Psoas muscle (tissue), 7 donors: ENCODE measurements at regions not wholly inside any gene's neighbourhood (a gene's known extent, or its start where the extent isn't known, plus 50 kb on each side); places are given as distances from the start of the nearest gene placed in this dataset.
"Not testable (repeated sequence)": the region's sequence is repeated elsewhere in the genome, so short reads cannot be mapped to it uniquely, and the experiment has no call there.

Experiments
- ATAC-seq, 4 donors: fragments of 200-7000 bp; cut with Tn5 transposase; one replicate each; pipeline ENCODE4 v1.9.1; 2020; ENCODE audit warnings: moderate library complexity in 3 of 4, mild to moderate bottlenecking in 2 of 4
- DNase-seq, 2 donors: peaks; one replicate each; pipeline ENCODE4 v3.0.0-alpha.2; 2020
- H3K27ac ChIP-seq: fragments of 200-600 bp; one replicate; pipeline ENCODE4 v1.8.0; 2022
- H3K27me3 ChIP-seq, 3 donors: fragments of 200-600 bp in 1 of 3; one replicate each; pipeline versions ENCODE4 v1.6.1 to v1.8.0; 2013 to 2022; ENCODE audit warnings: low read length in 2 of 3, mild to moderate bottlenecking in 2 of 3, moderate library complexity in 1 of 3; ENCODE audit not compliant: insufficient read depth in 3 of 3
- H3K36me3 ChIP-seq, 2 donors: fragments of 200-600 bp in 1 of 2; one replicate each; pipeline versions ENCODE4 v1.6.1 to v1.8.0; 2013 to 2022; ENCODE audit warnings: low read depth in 1 of 2, mild to moderate bottlenecking in 1 of 2, moderate library complexity in 1 of 2; ENCODE audit not compliant: insufficient read depth in 1 of 2
- H3K4me1 ChIP-seq: fragments of 200-600 bp; one replicate; pipeline ENCODE4 v1.8.0; 2022
- H3K4me3 ChIP-seq: fragments of 200-600 bp; one replicate; pipeline ENCODE4 v1.8.0; 2022; ENCODE audit warnings: mild to moderate bottlenecking
- H3K9me3 ChIP-seq: fragments of 200-600 bp; one replicate; pipeline ENCODE4 v1.8.0; 2022
- WGBS, 3 donors: extraction: QIAGEN DNeasy Blood & Tissue Kit; methylation state at CpG; one replicate each; pipeline versions ENCODE4 v1.1.6 to v1.1.7; 2013; 5-methylcytosine and 5-hydroxymethylcytosine counted together
- intact Hi-C, 2 donors: fragments of 100-400 bp; cut with DNase I; formaldehyde crosslinking; loops; one replicate each; pipeline versions ENCODE4 v1.11.0 to v1.14.2; 2022
- TF ChIP-seq, protein P1 (sequence below): fragments of 200-600 bp; IDR thresholded peaks from one replicate; pipeline ENCODE4 v1.8.0; 2022; ENCODE audit warnings: antibody characterized with exemption
- donor health status: healthy with polysubstance abuse.
- donor health status: DM: no; HTN: no; CAD: no; lungs with moderate emphysema.
- donor health status: Bipolar disorder and iron deficiency.
- donor health status: healthy.
- donor health status: DM: yes; HTN: yes; CAD: no.
- donor health status: DM: no; HTN: no; CAD: no.
- donor health status: DM: yes; HTN: yes; CAD: no.

DNA sequence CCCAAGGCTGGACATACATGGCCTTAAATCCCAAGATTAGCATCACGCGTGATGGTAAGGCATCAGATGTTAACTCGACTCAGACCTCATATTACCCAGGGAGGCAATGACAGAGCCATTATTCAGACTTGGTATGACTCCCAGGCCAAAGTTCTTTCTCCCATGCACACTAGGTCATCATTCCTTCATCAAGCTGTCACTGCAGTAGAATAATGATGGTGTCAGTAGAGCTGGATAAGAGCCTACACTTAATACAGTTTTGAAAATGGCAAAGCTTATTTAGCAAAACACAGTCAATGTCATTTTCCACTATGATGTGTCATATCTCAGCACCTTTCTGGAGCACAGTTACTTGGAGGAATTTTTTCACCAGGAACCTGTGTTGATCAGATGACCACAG is 663.3 kb downstream of the SUCLG1 start:
- ATAC-seq (no peak), DNase-seq (no peak)
- intact Hi-C loops: no loop called here
- WGBS, 3 donors: 31 to 62% (median 36%) methylated on average over 3 of the region's 3 CpGs
- Histone ChIP-seq H3K27ac (no peak overlapping the region), H3K4me3 (no peak overlapping the region), H3K36me3 (no peaks in the 10 kb centered on the region), H3K4me1 (no peaks in the 10 kb centered on the region), H3K27me3 (no peaks in the 10 kb centered on the region), H3K9me3 (no peaks in the 10 kb centered on the region)
- TF ChIP-seq, protein P1, sequence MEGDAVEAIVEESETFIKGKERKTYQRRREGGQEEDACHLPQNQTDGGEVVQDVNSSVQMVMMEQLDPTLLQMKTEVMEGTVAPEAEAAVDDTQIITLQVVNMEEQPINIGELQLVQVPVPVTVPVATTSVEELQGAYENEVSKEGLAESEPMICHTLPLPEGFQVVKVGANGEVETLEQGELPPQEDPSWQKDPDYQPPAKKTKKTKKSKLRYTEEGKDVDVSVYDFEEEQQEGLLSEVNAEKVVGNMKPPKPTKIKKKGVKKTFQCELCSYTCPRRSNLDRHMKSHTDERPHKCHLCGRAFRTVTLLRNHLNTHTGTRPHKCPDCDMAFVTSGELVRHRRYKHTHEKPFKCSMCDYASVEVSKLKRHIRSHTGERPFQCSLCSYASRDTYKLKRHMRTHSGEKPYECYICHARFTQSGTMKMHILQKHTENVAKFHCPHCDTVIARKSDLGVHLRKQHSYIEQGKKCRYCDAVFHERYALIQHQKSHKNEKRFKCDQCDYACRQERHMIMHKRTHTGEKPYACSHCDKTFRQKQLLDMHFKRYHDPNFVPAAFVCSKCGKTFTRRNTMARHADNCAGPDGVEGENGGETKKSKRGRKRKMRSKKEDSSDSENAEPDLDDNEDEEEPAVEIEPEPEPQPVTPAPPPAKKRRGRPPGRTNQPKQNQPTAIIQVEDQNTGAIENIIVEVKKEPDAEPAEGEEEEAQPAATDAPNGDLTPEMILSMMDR: no peak

DNA sequence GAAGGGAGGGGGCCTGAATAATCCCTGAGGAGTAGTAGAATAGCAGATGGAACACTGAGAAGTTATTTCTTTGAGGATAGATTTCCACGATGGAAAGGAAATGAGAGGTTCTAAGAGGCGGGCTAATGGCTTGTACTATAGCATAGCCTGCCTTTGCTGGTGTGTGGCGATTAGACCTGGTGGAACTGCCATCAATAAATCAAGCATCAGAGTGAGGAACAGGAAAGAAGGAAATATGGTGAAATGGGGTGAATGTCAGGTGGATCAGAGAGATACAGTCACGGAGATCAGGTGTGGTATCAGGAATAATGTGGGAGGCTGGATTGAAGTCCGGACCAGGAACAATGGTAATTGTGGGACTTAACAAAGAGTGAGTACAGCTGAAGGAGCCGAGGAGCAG is 668.6 kb downstream of the SUCLG1 start:
- H3K4me1 ChIP-seq, DNase-seq, H3K36me3 ChIP-seq, H3K27me3 ChIP-seq, H3K27ac ChIP-seq, intact Hi-C loops, H3K4me3 ChIP-seq, ATAC-seq, H3K9me3 ChIP-seq: not testable (repeated sequence)
- WGBS, 3 donors: 67 to 80% (median 78%) methylated on average over 6 of the region's 6 CpGs

DNA sequence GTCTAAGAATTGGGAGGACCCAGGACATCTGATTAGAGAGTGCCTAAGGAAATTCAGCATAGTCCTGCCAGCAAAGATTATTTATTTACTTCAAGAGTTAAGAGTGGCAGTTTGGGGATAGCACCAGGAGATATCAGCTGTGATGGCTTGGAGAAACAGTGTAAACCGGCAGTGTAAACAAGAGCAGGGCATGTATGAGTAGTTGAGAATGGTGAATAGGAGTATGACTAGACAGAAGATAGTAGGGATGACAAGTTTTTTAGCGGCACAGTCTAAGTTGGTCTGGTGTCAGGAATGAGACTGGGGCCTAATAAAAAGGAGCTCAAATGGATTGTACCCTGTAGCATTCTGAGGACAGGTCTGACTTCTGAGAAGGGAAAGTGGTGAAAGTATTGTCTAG is 669.4 kb downstream of the SUCLG1 start:
- DNase-seq, H3K27me3 ChIP-seq, H3K36me3 ChIP-seq, ATAC-seq, H3K4me1 ChIP-seq, H3K27ac ChIP-seq, H3K4me3 ChIP-seq, intact Hi-C loops, H3K9me3 ChIP-seq: not testable (repeated sequence)
- 93 to 100% (median 96%) methylated on average over 1 of the region's 2 CpGs for WGBS, 3 donors

DNA sequence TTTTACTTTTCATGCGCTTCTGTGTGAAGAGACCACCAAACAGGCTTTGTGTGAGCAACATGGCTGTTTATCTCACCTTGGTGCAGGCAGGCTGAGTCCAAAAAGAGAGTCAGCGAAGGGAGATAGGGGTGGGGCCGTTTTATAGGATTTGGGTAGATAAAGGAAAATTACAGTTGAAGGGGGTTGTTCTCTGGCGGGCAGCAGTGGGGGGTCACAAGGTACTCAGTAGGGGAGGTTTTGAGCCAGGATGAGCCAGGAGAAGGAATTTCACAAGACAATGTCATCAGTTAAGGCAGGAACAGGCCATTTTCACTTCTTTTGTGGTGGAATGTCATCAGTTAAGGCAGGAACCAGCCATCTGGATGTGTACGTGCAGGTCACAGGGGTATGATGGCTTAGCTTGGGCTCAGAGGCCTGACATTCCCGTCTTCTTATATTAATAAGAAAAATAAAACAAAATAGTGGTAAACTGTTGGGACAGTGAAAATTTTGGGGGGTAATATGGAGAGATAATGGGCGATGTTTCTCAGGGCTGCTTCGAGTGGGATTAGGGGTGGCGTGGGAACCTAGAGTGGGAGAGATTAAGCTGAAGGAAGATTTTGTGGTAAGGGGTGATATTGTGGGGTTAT is 670.0 kb downstream of the SUCLG1 start:
- H3K4me3 ChIP-seq, H3K27ac ChIP-seq, DNase-seq, intact Hi-C loops, H3K4me1 ChIP-seq, H3K9me3 ChIP-seq, H3K27me3 ChIP-seq, H3K36me3 ChIP-seq, ATAC-seq: not testable (repeated sequence)
- WGBS, 3 donors: 86 to 90% (median 89%) methylated on average over 9 of the region's 9 CpGs

DNA sequence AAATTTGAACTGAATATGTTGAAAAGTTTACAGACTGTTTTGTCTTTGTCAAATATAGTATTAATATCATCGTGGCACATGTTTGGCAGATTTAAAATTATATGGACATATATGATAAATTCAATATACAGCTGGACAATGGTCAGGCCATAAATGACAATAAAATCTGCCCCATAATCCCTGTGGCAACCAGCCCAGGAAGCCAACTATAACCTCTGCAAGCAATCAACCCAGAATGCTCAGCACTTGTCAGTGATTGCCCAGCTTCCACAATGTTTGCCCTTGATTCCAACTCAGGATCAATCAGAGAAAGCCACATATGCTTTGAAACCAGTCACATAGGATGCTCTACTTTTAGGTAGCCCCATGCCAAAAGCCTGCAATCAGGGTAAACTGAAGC is 671.9 kb downstream of the SUCLG1 start:
- Histone ChIP-seq H3K4me1 (no peaks in the 10 kb centered on the region), H3K27me3 (no peaks in the 10 kb centered on the region), H3K36me3 (no peaks in the 10 kb centered on the region), H3K27ac (no peak overlapping the region), H3K4me3 (no peak overlapping the region), H3K9me3 (no peaks in the 10 kb centered on the region)
- TF ChIP-seq, protein P1: no peak
- no peak for DNase-seq
- WGBS, 3 donors: 63 to 69% (median 68%) methylated on average over 1 of the region's 1 CpG
- intact Hi-C loops: no loop called here
- no peak for ATAC-seq

DNA sequence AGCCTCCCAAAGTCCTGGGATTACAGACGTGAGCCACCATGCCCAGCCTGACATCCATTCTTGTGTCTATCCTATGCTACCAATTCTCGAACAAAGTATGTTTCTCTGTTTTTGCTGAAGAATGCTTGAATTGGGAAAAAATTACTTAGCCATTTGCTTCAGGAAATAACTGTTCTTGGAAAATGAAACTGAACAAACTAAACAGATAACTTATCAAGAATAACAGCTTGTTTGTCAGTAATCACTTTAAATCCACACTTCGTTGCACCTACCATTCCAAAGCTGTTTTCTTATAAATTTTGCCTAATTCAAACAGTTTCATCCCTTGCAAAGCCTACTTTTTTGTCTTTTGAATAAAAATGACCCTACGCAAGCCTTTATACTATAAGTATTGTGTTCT is 672.9 kb downstream of the SUCLG1 start:
- TF ChIP-seq, protein P1: no peak
- no peak for DNase-seq
- WGBS, 3 donors: 78 to 85% (median 78%) methylated on average over 4 of the region's 4 CpGs
- Histone ChIP-seq H3K4me1 (no peaks in the 10 kb centered on the region), H3K4me3 (no peak overlapping the region), H3K36me3 (no peaks in the 10 kb centered on the region), H3K9me3 (no peaks in the 10 kb centered on the region), H3K27ac (no peak overlapping the region), H3K27me3 (no peaks in the 10 kb centered on the region)
- intact Hi-C loops: no loop called here
- ATAC-seq: no peak
